CD4-positive, alpha-beta T cell treated with Interleukin-6 at 100 ng/mL for 8 hours (primary cell): ENCODE measurements at regions not wholly inside any gene's neighbourhood (a gene's known extent, or its start where the extent isn't known, plus 50 kb on each side); places are given as distances from the start of the nearest gene placed in this dataset.
"Not testable (repeated sequence)": the region's sequence is repeated elsewhere in the genome, so short reads cannot be mapped to it uniquely, and the experiment has no call there.

Experiments used
- DNase-seq: peaks from one replicate; pipeline ENCODE4 v3.0.0-alpha.2; 2020; ENCODE audit warnings: mixed read lengths, low spot score

DNA sequence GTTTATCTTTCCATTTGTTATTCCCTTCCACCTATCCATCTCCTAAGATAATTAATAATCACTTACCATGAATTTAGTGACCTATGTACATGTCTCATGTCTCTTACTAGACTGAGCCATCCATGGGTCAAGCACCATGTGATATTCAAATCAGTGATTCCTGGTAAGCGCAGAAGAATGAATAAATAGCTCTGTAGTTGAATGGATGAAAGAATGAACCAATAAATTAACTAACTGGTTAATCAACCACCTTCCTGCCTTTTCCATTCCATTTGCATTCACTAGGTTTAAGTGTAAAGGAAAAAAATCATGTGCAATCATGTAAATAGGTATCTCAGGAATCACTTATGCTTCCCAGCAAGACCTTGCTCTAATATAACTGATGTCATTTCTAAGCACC is 779.5 kb downstream of the NTRK3 start:
- no peak for DNase-seq

DNA sequence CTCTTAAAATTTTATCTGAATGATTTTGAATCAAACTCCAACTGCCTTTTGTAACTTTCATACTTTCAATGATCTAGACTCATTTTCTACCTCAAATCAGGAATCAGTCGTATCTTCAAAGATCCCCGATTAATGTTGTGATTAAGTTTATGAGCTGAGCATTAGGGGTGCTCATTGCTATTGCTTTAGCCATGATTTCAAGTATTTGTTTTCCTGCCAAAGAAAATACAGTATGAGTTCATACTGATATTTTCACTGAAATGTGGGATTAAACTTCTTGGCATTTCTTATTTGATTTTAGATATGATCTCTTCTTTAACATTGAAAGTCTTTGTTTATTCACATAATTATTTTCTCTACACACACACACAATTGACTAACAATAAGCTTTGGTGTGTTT is 785.6 kb downstream of the NTRK3 start:
- DNase-seq = no peak

DNA sequence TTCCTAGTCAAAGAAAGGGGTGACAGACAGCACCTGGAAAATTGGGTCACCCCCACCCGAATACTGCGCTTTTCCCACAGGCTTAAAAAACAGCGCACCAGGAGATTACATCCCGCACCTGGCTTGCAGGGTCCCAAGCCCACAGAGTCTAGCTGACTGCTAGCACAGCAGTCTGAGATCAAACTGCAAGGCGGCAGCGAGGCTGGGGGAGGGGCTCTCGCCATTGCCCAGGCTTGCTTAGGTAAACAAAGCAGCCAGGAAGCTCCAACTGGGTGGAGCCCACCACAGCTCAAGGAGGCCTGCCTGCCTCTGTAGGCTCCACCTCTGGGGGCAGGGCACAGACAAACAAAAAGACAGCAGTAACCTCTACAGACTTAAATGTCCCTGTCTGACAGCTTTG is 792.6 kb downstream of the NTRK3 start:
- not testable (repeated sequence) for DNase-seq

DNA sequence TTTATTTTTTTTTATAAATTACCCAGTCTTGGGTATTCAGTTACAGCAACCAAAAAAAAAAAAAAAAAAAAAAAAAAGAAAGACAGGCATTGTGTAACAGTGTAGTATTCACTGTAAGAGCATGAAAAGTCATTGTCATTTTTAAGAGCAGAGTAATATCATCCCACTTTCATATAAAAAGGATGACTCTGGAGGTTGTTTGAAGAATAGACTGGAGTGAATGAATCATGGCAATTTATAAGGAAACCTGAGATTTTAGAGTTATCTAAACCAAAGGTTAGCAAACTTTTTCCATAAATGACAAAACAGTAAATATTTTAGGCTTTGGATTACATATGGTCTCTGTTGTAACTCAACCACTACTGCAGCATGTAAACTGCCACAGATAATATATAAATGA is 794.9 kb downstream of the NTRK3 start:
- DNase-seq = no peak

DNA sequence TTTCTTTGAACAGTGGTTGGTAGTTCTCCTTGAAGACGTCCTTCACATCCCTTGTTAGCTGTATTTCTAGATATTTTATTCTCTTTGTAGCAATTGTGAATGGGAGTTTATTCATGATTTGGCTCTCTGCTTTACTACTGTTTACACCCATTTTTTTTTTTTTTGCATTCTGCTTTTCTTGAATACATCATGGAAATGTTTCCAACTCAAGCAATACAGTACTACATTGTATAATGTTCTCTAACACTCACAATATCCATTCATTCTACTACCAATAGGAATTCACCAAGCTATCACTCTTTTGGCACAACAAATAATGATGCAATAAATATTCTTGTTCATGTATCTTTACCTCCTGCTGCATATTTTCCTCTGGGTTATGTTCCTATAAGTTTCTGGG is 801.7 kb downstream of the NTRK3 start:
- no peak for DNase-seq

DNA sequence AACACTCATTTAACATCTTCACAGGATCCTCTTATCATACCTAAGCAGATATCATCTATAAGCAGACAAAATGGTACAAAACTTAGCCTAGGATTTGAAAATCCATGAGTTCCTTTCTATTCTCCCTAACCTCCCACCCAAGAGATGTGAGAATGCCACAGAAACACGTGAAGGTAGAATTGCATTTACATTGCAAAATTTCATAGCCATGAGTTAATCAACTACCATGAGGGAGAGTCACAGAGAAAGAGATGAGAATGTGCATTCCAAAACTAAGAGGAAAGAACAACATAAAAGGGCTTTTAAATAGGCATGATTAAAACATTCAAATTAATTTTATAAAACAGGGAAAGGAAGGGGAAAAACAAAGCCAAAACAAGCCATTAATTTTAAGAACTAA is 806.2 kb downstream of the NTRK3 start:
- DNase-seq = no peak

DNA sequence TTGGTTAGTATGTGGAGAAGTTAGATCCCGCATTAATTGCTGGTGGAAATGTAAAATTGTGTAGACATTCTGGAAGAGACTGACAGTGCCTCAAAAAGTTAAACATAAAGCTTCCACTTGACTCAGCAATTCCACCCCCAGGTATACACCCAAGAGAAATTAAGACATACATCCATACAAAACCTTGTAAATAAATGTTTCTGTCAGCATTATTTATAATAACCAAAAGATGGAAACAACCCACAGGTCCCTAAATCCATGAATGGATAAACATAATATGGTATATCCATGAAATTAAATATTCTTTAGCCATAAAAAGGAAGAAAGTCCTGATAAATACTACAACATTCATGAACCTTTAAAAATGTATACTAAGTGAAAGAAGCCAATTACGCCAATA is 817.4 kb downstream of the NTRK3 start:
- no peak for DNase-seq

DNA sequence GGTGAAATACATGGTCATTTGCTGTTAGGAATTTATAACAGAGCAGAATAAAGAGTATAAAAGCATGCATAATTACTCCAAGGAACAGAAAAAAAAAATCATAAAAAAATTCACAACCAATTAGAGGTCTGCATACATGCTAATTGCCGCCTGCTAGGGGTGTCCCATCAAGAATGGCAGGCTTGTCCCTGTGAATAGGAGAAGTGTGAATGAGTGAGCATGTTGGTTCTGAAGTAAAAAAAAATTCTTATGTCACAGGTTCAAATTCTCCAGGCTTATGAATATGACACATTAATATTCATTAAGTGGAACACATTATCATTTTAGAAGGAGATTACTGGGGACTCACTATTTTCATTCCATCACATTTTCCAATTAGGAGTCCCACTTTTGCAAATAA is 822.7 kb downstream of the NTRK3 start:
- no peak for DNase-seq

DNA sequence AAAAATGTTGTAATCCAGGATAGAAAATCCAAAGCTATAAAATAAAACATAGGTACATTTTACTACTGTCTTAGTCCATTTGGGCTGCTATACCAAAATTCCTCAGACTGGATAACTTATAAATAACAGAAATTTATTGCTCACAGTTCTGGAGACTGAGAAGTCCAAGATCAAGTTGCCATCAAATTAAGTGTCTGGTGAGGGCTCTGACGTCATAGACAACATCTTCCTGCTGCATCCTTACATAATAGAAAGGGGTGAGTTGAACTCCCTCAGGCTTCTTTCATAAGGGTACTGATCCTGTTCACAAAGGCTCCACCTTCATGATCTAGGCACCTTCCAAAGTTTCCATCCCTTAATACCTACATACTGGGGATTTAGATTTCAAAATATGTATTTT is 826.8 kb downstream of the NTRK3 start:
- DNase-seq = no peak

DNA sequence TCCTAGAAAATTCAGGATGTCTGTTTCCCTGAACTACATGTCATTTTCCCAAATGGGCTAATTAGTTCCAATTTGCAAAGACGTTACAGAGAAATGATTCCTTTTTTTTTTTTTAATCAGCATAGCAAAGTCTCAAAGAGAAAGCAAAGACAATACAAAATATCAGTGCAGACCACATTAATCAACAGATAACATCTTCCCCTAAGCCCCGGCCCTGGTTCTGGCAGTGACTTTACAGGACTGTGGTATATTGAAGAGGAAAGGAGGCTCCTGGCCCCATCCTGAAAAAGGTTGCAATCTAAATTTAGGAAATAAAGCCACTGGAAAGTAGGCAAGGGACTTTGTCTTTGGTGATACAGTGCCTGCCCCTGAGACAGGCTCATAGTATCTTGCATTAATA is 836.5 kb downstream of the NTRK3 start:
- DNase-seq = no peak

DNA sequence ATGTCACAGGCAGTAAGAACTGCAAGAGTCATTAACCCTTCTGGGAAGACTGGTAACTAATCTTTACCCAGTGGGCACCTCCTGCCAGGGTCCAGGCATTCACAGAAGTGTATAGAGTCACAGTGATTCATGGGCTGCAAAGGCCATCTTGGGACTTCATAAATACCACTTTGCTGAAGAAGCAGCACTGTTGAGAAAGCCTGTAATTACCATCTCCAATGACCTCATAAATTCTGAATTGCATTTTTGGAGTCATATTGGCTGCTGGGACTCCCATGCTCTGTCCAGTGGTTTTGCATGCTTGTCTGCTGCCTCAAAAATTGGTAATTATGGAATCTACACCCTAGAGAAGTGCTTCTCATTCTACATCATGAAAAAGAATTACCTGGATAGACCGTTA is 837.2 kb downstream of the NTRK3 start:
- no peak for DNase-seq

DNA sequence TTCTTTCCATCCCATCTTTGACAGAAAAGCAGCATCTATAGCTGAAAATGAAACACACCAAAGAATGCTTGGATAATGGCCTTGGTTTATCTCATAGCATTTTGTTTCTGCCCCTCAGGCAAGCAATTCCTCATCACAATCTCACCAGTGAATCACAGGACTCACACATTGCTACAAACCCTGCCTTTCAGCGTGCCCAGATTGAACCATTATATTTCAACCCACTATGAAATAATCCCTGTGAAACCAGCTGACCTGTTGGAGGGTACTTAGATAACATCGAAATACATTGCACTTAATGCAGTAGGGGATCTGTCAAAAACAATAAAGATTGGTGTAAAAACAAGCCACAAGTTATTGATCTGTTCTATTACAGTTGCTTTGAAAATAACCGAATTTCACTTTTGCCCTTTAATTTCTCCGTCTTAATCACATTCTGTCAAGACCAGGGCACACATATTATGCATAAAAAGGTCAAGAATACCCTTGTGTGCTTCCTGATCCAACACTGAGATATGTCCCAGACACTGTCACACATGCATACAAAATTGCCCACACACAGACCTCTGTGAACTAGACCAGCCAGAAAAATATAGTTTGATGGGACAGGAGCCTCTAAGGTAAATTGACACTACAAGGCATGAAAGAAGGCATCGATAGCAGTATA is 839.8 kb downstream of the NTRK3 start:
- DNase-seq = no peak

DNA sequence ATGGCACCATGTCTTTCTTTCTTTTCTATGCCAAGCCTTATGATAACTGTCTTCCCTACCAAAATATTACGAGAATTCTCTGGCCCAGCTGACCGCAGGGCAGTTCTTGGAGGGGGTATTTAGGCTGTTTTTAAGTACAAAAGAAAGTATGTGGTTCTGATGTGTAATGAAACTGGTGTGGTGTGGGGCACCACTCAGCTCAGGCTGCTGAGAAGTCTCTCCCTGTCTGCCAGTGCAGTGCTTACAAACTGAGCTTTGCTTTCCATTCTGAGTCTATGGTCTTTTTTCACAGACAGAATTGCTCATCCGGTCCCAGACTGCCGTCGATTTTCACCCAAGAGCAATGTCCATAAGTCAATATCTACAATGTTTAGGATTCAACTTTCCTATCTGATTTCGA is 847.6 kb downstream of the NTRK3 start:
- no peak for DNase-seq

DNA sequence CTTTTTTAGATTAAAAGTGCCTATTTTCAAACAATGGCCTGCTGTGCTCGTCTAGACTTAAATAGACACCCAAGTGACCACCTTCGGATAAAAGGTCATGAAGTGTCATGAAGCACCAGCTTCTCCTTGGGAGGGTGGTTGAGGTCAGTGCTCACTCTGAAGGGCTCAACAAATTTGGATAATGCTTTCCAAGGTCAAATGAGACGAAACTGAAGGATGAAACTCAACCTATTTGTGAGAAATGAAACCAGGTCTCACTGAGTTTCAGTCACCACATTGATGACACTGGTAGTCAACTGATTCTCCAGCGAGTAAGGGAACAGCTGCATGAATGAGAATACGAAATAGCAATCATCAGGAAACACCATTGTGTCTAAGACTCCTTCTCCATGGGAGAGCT is 852.6 kb downstream of the NTRK3 start:
- no peak for DNase-seq

DNA sequence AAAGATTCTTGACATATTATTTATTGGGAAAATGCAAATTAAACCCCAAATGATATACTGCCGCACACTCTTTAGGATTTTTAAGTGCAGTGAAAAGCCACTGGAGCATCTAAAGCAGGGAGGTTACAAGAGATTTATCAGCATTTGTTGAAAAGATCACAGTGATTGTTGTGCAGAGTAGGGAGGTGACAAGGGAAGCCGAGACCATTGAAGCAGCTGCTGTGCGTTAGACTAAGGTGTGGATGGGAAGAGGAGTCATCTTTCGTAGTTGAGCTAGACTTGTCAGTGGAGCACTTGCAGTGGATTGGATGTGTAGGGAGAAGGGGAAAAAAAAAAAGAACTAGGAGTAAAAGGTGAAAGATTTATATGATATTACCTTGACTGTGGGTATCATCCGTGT is 854.6 kb downstream of the NTRK3 start:
- no peak for DNase-seq

DNA sequence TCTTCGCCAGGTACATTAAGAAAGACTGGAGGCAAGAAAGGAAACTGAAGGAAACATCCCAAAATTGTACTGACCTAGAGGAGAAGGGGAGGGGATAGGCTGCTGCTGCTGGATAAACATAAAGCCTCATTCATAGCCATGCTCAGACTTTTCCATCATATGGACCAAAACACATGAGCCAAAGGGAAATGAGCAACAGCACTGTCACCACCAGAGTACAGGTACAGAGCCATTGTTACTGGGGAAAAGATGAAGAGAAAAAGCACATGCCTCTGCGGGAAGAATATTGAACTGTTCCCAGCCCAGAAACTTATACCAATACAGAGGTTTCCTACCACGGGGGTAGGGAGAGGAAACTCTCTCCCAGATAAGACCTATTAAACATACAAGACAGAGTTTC is 861.9 kb downstream of the NTRK3 start:
- DNase-seq = no peak

DNA sequence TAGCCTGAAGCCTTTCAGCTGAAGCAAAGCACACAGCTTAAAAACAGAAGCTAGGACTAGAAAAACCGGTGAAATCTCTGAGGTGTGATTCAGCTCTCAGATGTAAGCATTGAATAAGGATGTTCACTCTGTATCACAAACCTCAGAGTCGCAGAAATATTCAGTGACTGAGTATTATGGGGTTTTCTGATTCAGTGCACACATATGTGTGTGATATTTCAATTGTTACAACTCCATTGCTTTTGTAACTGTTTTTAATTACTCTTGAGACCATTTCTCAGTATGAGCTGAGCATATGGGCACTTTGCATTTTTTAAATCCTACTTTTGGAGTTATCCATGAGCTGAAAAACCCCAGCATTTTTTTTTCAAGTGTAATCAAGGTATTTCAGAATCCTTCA is 868.8 kb downstream of the NTRK3 start:
- DNase-seq = no peak

DNA sequence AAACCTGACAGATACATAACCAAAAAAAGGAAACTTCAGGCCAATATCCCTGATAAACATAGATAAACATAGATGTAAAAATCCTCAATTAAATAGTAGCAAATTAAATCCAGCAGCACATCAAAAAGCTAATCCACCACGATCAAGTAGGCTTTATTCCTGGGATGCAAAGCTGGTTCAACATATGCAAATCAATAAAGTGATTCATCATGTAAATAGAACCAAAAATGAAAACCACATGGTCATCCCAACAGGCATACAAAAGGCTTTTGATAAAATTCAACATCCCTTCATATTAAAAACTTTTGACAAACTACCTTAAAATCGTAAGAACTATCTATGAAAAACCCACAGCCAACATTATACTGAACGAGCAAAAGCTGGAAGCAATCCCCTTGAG is 882.2 kb downstream of the NTRK3 start:
- DNase-seq = no peak

DNA sequence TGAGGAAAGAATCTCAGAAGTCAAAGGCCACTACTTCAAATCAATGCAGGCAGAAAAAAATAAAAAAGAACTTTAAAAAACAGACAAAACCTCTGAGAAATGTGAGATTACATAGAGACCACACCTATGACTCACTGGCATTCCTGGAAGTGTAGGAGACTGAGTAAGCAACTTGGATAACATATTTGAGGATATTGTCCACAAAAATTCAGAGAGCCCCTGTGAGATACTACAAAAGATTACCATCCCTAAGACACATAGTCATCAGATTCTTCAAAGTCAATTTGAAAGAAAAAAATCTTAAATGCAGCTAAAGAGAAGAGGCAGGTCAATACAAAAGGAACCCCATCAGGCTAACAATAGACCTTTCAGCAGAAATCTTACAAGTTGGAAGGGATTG is 887.3 kb downstream of the NTRK3 start:
- no peak for DNase-seq

DNA sequence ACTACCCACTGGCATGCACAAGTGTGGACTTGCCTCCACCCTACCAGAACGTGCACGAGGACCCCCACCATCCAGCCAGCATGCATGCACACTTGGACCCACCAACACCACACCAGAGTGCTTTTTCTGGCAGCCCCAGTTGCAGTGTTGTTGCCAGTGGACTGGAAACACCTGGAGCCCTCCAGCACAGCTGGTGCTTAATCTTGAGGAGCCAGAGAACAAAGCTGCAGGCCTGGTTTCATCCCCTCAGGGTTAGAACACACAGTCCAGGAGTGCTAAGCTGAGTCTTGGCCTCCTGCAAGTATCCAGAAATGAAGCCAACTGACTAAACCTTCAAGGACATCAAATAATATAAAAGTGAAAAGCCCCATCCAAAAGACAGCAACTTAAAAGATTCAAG is 888.0 kb downstream of the NTRK3 start:
- no peak for DNase-seq

DNA sequence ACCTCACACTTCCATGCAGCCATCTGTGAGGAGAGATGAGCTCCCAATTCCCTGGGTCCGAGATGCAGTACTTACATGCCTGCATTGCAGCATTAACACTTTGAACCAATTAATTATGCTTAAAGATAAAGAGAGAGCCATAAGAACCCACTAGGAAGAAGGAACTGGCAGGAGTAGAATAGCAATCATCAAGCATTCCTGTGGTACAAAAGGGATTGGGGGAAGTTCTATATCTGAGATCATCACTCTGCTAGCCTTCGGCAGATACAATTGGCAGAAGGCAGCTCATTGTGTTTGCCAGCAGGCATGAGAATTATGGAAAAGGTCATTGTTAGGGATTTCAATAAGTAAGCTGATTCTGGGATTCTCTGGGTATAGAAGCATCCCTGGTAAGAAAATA is 891.4 kb downstream of the NTRK3 start:
- no peak for DNase-seq

DNA sequence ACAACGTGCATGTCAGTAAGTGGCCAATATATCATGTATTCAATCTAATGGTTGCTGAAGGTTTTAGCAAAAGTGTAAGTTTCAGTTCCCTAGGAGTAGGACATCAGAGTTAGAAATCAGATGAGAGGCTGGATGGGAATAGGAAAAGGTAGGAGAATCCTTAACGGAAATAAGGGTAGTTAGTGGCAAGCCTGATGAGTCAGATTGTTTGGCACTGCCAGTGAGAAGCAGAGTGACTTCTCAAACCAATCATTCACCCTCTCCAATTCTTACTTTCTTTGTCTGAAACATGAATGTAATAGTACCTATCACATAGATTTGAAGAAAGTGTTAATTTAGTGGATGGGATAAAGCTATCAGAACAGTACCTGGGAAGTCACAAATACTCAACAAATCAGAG is 894.0 kb downstream of the NTRK3 start:
- no peak for DNase-seq

DNA sequence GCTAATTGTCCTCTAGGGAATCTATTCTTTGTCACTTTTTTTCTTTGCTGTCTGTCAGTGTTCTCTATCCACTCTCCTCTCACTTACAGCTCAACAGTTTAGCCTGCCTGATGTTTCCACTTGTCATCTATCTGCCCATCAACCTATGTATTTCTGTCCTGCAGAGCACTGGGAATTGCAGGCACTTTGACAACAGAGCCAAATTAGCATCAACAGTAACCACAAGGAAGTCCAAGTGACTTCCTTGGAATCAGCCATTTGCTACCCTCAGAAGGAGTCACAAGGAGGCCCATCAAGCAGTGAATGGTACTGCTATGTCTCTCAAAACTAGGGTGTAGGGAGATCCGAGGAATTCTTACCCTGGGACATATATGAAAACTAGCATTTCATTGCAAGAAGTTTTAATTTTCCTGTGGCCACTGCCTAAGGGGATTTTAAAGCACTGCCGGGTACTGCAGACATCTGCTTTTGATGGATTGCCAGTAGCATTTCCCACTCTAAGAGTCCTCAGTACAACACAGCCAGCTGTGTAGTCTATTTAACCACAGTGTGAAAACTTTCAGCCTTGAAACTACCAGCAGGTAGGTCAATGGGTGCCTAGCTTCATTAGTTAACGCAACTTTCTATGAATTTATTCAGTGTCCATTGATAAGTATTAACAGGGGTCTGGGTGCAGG is 898.8 kb downstream of the NTRK3 start:
- DNase-seq = no peak

DNA sequence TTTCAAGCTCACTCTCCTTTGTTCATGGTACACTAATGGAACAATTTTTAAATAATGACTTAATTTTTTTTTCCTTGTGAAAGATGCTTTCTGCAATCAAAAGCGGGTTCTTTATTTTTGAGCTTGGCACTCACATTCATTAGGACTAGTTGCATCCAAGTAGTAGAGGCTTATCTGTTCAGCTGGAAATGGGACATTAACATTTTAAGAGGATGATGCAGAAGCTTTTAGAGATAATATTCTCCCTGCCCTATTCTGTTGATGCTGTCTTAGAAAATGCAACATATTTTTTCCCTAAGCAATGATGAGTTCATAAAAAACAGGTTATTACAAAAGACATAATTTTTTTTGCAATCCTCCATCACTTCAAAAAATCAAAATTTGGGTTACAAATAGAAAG is 900.6 kb downstream of the NTRK3 start:
- DNase-seq = no peak
